ENCODE measurements at regions not wholly inside any gene's neighbourhood (a gene's known extent, or its start where the extent isn't known, plus 50 kb on each side); places are given as distances from the start of the nearest gene placed in this dataset.

DNA sequence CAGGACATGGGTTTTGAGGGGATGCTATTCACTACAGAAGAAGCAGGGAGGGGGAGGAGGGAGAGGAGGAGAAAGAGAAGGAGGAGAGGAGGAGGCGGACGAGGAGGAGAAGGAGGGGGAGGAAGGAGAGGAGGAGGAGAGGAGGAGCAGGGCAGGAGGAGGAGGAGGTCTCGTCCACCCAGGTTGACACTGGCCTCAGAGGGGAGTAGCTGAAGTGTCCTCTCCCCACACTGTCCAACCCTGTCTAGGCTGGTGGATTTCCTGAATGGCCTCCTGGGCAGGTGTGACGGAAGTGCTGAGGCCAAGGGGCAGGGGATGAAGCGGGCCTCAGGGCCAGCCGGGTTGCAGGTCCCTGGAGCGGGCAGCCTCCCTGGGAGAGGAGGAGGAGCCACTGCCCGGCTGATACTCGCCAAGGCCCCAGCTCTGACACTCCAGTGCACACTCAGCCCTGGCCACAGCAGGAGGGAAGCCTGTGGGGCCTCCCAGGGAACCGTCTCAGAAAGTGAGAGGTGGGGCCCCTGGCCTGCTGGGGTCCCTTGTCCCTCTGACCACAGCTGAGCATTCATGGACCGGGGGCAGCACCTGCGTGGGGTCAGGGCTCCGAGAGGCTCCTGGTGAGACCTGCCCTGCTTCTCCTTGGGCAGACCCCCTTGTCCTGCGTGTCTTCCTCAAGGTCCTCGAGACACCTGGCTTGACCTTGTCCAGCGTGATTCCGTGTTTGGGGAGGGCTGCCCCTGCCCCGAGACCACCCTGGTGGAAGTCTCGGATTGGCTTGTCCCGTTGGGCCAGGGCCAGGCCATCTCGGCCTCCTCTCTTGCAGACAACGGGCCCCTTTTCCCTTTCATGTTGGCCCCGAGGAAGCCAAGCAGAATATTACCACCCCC lies 200.6 kb upstream of the CIBAR2 start:
- DNase-seq: no peak

DNA sequence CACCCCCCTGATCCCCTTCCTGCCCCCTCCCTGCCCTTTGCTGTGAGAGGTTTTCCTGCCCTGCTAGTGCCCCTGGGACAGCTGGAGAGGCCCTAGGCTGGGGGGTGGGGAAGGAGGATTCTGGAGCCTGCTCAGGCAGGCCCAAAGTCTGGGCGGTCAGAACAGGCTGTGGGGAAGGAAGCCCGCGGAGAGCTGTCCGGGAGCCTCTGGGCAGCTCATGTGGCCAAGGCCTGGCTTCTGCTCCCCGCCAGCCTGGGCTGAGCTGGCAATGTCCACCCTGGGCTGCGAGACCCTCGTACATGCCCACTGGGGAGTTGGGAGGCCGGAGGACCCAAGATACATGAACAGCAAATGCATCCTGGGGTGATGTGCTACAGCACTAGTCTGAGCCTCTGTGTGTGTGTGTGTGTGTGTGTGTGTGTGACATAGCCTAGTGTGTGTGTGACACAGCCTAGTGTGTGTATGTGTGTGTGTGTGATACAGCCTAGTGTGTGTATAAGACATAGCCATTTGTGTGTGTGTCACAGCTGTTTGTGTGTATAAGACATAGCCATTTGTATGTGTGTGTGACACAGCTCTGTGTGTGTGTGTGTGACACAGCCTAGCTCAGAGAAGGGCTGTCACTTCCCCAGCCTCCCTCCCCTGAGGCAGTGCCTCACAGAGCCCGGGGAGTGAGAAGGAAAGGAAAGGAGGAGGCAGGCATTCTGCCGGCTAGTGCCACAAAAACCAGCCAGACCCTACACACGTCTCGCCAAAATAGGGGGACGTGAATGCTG lies 201.4 kb upstream of the CIBAR2 start:
- DNase-seq: no peak

DNA sequence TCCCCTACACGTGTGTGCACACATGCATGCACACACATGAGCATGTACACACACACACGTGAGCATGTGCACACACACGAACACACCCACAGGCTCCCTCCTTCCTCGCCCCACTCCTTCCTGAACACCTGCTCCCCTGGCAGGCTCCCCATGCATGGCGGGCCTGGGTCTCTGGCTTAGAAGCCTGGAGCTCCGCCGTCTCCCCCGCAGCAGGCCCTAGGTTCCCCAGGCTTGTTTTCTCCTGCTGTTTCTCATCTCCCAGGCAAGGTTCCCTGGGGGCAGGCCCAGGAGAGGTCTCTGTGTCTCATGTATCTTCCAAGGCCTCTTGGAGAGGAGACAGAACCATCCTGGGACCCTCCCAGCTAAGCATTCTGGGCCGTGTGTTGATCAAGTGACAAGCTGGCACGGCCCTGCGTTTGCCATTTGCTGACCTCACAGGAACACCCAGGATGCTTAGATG lies 202.3 kb upstream of the CIBAR2 start:
- no peak for DNase-seq

DNA sequence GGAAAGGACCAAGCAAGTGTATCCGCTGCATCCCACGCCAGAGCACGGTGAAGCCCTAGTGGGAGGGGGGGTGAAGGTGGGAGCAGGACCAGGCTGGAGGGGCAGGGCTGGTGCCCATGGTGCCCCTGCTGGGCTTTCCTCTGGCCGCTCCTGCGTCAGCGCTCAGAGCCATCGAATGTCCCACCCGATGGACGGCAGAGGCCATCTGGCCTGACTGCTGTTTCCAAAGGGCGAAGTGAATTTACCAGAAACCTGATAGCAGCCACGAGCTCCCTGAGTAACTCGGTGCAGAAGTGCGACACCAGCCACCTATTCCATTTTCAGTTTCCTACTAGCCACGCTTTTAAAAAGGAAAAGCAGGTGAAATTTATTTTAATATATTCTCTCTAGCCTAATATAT lies 203.6 kb upstream of the CIBAR2 start:
- no peak for DNase-seq

DNA sequence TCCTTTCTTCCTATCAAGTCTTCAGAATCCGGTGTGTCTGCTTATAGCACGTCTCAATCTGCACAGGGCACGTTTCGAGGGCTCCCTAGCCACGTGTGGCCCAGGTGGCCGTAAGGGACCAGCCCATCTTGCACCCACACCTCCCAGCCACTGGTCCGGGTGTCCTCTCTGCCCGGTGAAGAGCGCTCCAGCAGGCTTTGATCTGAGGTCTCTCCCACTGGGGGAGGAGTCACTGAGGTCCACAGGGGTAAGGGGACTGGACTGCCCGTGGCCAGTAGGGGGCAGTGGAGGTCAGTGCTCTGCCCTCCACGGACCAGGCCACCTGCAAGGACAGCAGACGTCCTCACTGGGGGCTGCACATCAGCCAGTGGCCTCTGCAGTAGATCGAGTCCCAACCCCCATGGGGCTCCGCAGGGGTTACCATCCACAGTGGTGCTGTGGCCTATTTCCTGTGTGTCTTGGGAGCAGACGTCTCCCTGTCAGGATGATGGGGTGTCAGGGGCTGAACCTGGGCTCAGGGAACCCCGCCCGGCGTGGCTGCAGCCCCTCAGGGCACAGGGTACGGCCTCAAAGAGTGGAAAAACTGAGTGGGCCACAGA lies 204.1 kb upstream of the CIBAR2 start:
- DNase-seq: peak in 1 of 2 experiments; percentile 31

DNA sequence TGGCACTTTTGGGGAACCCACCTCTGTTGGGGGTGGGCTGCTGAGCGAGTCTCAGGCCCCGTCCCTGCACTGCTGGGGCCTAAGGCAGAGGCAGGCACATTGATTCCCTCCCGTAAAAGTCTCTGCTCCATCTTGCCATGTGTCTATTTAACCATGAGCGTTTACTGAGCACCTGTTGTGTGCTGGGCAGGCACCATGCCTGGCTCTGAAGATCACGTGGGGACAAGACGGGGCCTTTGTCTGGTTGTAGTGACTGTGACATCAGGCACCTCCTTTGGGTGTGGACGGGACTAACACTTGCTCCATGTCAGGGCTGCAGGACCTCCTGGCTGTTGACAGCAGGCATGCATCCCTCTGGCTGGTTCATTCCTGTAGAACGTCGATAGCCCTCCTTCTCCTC lies 204.7 kb upstream of the CIBAR2 start:
- DNase-seq: no peak

DNA sequence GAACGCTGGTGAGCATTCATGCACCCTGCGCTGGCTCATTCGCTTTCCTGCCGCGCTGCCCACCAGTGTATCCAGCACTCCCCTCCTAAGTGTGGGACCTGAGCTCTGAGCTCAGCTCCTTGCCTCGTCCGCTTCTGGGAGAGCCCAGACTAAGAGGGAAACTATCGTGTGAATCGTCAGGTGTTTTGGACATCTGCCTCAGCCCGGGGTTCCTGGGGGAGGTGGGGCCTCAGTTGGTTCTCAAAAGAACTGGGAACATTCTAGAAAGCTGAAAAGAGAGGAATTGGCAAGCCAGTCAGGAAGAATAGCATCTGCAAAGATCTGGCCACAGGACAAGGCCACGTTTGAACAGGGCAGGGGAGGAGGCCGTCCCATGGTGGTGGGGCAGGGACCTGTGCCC lies 205.4 kb upstream of the CIBAR2 start:
- no peak for DNase-seq

DNA sequence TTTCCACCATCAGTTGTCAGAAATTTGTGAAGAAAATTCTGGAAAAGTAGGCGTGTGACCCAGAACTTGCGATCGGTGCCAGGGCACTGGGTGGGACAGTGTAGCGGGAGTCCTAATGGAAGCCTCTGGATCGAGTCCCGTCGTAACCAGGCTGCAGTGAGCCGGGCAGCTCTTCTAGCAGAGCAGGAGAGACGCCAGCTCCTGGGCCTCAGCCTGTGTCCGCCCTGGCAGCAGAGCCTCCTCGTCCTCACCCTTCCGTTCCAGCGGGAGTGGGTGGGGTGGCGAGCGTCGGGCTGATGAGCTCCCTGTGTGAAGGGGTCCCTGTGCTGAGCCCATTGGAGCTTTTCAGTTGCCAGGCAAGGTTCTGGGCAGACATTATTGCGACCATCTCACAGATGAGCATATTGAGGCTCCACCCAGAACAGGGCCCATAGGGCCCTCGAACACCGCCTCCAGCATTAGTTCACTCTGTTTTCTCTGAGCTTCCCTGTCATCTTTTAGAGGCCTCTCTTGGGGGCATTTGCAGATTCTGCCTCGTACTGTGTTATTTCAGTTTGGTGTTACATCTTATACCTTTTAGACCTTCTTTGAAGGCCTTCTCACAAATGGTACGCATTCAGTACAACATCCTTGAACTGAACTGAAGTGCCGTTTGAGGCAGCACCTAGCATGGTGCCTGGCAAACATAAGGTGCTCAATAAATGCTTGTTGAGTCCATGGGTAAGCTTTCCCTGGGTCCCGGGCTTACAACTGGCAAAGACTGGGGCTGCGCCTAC lies 207.1 kb upstream of the CIBAR2 start:
- no peak for DNase-seq

DNA sequence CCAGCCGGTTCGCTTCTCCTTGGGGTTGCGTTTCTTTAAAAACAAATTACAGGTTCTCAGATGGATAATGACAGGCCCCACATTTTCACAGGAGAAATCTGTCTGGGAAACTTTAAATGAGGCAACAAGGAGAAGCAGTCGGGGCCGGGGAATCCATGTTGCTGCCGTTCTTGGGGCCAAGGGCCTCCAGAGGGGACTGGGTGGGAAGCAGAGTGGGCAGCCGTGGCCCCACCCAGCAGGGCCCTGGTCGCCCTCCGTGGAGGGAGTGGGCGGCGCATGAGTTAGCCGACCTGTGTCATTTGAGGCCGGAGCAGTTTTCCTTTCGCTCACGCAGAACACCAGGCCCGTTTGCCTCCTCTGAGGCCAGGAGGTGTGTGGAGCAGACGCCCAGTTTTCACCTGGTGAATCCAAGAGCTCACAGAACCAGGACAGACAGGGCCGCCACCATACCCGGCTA lies 207.7 kb upstream of the CIBAR2 start:
- DNase-seq: no peak

DNA sequence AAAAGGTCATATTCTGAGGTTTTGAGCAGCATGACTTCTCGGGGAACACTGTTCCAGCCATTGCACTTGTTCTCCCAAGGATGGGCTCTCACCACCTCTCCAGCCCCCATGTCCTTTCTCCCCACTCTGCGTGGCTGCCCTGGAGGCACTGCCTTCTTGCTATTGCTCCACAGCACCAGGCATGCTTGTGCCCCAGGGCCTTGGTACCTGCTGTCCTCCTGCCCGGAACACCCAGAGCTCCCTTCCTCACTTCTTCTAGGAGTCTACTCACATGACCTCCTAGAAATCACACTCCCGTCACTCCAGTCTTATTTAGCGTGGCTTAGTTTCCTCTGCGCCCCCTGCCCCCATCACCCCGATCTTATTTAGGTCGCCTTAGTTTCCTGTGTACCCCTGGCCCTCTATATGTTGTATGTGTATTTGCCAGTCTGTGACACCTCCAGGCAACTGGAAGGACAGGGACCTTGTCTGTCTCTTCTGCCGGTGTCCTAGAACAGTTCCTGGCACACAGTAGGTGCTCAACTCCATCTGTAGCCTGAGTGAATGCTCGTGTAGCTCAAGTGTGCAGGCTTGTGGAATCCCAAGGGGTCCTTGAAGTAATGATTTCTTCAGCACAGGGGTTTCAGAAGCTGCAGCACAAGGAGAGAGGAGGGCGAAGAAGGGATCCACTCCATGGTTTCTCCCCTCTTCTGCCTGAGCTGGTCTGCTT lies 208.6 kb upstream of the CIBAR2 start:
- DNase-seq: no peak

DNA sequence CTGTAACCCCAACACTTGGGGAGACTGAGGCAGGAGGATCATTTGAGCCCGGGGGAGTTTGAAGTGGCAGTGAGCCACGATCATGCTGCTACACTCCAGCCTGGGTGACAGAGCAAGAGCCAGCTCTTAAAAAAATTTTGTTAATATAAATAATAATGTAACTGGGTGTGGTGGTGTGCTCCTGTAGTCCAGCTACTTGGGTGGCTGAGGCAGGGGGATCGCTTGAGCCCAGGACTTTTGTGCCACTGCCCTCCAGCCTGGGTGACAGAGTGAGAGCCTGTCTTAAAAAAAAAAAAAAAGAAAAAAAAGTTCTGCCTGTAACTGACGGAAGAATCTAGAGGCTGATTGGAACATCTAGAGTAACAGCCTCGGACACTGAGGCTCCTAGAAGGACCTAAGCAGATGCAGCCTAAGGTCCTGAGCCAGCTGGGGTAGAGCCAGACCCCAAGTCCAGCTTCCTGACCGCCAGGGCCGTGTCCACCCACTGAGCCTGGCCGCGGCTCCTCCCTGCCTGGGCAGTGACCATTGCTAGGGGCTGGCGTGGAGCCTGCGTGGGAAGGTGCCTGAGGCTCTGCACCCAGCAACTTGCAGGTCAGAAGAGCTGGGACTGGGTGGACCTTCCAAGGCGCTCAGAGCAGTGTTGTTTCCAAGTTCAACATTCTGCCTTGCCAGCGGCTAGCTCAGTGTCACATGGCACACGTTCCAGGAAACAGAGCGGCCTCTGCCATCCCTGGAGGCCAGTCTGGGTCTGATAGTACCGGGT lies 209.4 kb upstream of the CIBAR2 start:
- no peak for DNase-seq

DNA sequence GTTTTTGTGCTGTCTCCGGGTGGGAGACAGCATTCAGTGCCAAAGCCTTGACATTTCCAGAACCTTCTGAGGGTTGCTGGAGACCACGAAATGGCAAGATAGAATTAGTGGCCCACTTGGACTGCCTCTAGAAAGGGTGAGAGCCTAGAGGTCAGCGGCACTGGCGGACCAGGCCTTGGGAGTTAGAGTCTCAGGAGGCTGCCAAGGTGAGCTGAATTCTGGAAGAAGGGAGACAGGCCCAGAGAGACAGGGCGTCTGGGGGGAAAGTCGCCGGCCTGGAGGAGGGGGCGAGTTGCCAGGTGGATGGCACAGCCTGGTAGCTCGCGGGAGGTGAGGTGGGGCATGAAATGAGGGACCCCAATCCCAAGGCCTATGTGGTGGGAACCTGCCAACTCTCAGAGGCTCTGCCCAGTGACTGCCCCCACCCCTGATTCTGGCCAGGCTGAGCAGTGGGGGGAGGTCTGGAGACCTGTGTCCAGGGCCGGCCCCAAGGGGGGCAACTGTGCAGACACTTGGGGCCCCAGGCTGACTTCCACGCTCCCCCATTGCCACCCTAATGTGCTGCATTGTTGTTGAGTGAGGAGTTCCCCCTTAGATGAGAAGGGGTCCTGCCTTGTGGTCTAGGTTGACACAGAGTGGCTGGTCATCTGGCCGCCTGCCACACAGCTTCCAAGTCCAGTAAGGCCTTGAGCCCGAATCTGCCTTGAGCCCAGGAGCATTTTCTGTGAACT lies 211.1 kb upstream of the CIBAR2 start:
- no peak for DNase-seq

DNA sequence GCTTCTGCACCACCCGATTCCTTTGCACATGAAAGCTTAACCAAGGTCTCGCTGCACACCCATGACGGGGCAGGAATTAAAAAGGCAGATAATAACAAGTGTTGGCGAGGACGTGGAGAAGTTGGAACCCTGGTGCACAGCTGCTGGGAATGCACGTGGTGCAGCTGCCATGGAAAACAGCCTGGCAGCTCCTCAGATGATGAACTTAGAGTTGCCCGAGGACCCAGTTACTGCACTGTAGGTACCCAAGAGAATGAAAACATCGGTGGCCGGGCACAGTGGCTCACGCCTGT lies 211.6 kb upstream of the CIBAR2 start:
- DNase-seq: no peak

DNA sequence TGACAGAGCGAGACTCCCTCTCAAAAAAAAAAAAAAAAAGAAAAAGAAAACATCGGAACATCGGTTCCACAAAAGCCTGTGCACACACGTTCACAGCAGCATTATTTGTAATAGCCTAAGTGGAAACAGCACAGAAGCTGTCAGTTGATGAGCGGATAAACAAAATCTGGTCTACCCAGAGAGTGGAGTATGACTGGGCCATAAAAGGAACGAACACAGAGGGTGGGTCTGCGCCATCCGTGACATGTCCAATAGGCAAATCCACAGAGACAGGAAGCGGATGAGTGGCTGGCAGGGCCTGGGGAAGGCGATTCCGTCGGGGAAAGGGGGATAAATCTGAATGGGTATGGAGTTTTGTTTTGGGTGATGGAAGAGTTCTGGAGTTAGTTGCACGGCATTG lies 212.2 kb upstream of the CIBAR2 start:
- DNase-seq: no peak

DNA sequence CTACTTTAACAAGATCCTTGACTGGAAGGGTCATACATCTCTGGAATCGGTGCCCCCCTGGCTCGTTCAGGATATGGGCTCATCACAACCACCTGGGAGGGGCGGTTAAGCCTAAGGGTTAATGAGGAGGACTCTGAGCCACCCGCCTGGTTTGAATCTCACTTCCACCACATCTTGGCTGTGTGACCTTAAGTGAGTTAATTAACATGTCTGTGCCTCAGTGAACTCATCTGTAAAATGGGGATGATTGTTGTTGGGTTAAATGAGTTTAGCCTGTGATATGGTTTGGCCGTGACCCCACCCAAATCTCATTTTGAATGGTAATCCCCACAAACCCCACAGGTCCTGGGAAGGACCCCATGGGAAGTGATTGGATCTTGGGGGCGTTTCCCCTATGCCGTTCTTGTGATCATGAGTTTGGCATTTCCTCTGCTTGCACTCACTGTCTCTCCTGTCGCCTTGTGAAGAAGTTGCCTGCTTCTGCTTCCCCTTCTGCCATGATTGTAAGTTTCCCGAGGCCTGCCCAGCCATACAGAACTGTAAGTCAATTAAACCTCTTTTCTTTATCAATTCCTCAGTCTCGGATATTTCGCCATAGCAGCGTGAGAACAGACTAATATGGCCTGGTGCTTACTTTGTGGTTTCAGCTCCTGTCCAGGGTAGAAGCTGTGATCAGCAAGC lies 214.0 kb upstream of the CIBAR2 start:
- DNase-seq: no peak

DNA sequence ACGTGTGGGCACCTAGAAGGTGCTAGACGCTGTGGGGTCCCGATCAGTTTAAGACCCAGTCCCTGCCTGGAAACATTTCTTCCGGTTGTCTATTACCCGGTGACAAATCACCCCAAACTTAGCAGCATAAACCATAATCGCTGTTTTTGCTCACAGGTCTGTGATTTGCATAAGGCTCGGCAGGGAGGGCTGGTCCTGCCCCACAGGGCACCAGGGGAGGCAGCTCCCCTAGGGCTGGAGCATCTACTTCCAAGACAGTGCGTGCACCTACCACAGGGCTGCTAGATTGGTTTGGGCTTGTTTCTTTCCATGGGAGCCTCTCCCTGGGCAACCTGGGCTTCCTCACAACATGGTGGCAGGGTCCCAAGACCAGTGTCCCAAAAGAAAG lies 214.5 kb upstream of the CIBAR2 start:
- no peak for DNase-seq

DNA sequence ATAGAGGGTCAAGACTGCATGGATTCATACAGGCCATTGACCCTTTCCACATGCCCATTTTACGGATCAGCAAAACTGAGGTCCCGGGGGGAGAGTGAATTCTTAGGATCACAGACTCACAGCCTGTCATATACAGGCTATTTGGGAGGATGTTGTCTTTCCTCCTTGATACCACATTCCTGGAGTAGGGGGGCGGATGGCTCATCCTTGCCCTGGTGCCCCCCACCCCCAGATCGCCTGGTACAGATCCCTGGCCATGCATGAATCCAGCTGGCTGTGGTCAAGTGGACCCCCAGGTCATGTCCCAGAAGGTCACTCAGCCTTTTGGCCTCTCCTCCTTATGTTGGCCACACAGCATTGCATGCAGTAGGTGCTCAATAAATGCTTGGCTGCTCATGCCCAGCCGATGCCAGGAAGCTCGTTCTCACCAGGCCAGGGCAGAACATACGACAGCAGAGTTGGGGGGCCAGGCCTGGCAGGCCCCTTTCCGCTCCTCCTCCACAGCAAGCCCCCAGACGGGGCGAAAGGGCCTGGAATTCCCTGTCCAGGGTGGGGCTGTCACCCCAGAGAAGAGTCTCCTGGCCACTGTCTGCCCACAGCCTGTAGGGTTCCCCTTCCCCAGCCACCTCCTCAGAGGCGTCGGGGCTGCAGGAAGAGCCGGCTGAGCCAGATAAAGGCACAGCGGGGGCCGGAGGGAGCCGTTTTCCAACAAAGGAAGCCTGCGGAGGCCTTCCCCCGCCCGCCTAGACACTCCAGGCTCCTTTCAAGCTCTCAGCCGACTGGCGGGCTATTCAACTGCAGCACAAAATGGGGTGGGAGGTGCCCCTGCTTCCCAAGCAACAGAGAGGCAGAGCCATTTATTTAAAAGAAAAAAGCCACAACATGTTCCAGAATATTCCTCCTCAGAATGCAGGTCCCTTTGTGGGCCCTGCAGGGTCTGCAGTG lies 215.7 kb upstream of the CIBAR2 start:
- no peak for DNase-seq

DNA sequence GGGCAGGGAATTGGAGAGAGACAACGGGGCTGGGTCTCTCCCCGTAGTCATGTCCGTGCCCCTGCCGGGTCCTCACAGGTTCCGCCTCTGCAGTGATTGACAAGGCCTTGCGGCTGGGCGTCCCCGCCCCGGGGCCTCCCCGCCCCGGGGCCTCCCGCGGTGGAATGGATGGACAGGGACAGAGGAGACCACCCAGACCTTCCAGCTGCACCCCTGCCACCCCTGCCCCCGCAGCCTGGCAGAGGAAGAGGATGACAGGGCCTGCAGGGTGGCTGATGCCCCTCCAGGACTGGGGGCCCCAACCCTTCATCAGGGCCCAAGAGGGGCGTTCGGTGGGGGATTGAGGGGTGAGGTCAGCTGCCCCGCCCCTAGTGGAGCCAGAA lies 216.4 kb upstream of the CIBAR2 start:
- DNase-seq: no peak

All from SW 1271 (cell line).